Endodermal cell (in vitro differentiated cells): ENCODE measurements at regions not wholly inside any gene's neighbourhood (a gene's known extent, or its start where the extent isn't known, plus 50 kb on each side); places are given as distances from the start of the nearest gene placed in this dataset.

Source experiments
- DNase-seq: peaks from one replicate; pipeline ENCODE4 v3.0.0-alpha.2; 2017
- H3K27ac ChIP-seq: 2 replicates; pipeline ENCODE4 v1.5.1; 2013; ENCODE audit warnings: mild to moderate bottlenecking, low read depth, low read length, moderate library complexity
- H3K27me3 ChIP-seq: 2 replicates; pipeline ENCODE4 v1.6.1; 2013; ENCODE audit warnings: mild to moderate bottlenecking, low read length, moderate library complexity; ENCODE audit not compliant: insufficient read depth, control insufficient read depth, poor library complexity, severe bottlenecking
- H3K36me3 ChIP-seq: 2 replicates; pipeline ENCODE4 v1.7.0; 2013; ENCODE audit warnings: mild to moderate bottlenecking, low read length, moderate library complexity; ENCODE audit not compliant: control insufficient read depth, insufficient read depth
- H3K4me1 ChIP-seq: one replicate; pipeline ENCODE4 v1.7.0; 2013; ENCODE audit warnings: low read length; ENCODE audit not compliant: control insufficient read depth, insufficient read depth
- H3K4me3 ChIP-seq: 2 replicates; pipeline ENCODE4 v1.5.1; 2013; ENCODE audit warnings: mild to moderate bottlenecking, low read length, moderate library complexity
- H3K9ac ChIP-seq: 2 replicates; pipeline ENCODE4 v1.6.1; 2013; ENCODE audit warnings: mild to moderate bottlenecking, low read length, moderate library complexity; ENCODE audit not compliant: poor library complexity, severe bottlenecking; ENCODE audit errors: extremely low read depth
- H3K9me3 ChIP-seq: 2 replicates; pipeline ENCODE4 v1.6.1; 2013; ENCODE audit warnings: mild to moderate bottlenecking, low read length, moderate library complexity; ENCODE audit not compliant: control insufficient read depth
- H3K27ac Mint-ChIP-seq: 2 replicates; pipeline ENCODE4 v1.8.0; 2020; ENCODE audit warnings: mixed read lengths
- H3K27me3 Mint-ChIP-seq: 2 replicates; pipeline ENCODE4 v1.8.0; 2021; ENCODE audit warnings: mild to moderate bottlenecking, mixed read lengths; ENCODE audit not compliant: insufficient read depth
- H3K36me3 Mint-ChIP-seq: 2 replicates; pipeline ENCODE4 v1.8.0; 2020; ENCODE audit warnings: low read depth, mixed read lengths
- H3K4me1 Mint-ChIP-seq: 2 replicates; pipeline ENCODE4 v1.8.0; 2020; ENCODE audit warnings: mixed read lengths
- H3K4me3 Mint-ChIP-seq: 2 replicates; pipeline ENCODE4 v1.8.0; 2020; ENCODE audit warnings: mild to moderate bottlenecking, moderate library complexity, mixed read lengths
- H3K9me3 Mint-ChIP-seq: 2 replicates; pipeline ENCODE4 v1.8.0; 2020; ENCODE audit warnings: mild to moderate bottlenecking, mixed read lengths
- WGBS, 2 experiments: methylation state at CpG; one replicate each; pipeline versions ENCODE4 v1.1.5 to v1.1.7; 2013; ENCODE audit warnings: missing lambda C conversion rate in 2 of 2, mixed read lengths in 1 of 2; ENCODE audit not compliant: insufficient coverage in 1 of 2, insufficient read length in 1 of 2; 5-methylcytosine and 5-hydroxymethylcytosine counted together
- TF ChIP-seq, protein P1 (sequence below): fragments of 200-600 bp; sonication (generic); conservative IDR thresholded peaks from 2 replicates; pipeline ENCODE4 v1.5.0; 2021; ENCODE audit warnings: antibody characterized with exemption, mild to moderate bottlenecking

DNA sequence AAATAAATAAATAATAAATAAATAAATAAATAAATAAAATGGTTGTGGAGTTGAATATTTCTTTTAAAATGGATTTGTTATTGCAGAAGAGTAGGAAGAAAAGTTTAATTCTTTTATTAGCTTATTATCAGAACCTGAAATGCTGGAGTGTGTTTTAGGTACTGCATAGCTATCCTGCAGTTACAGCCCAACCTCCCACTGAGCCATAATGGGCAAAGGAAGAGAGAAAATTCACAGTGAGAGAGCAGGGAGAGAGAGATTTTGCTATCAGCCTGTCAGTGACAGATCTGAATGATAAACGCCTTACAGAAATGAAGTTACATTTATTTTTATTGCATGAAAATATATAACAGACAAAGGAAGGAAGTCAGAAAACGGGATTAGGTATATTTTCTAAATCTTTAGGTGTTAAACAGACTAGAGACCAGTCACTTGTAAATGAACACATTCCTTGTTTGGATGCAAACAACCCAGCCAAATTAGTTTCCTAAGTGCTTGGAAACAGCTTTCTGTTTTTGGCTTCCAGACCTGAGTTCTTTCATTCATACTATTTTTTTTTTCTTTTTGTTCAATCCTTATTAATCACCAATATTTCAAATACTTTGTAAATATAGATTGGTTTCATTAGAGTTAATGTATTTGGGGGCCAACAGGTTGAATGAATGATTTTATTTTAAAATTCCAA lies 425.3 kb downstream of the USP25 start:
- no peak overlapping the region for H3K9ac ChIP-seq
- WGBS, 2 experiments: 25% methylated on average over 2 of the region's 2 CpGs; no CpG with 5 or more reads in 1 of the 2 experiments
- peak; percentile 46 for DNase-seq
- no peak overlapping the region for H3K4me3 ChIP-seq
- H3K9me3 ChIP-seq: no peaks in the 10 kb centered on the region
- peaks cover 1% of the 10 kb centered on the region for H3K9me3 Mint-ChIP-seq
- H3K4me1 ChIP-seq: no peaks in the 10 kb centered on the region
- H3K27ac ChIP-seq: no peak overlapping the region
- no peak overlapping the region for H3K4me3 Mint-ChIP-seq
- H3K4me1 Mint-ChIP-seq: peaks cover 10% of the 10 kb centered on the region
- no peaks in the 10 kb centered on the region for H3K27me3 Mint-ChIP-seq
- no peak overlapping the region for H3K27ac Mint-ChIP-seq
- TF ChIP-seq, protein P1, sequence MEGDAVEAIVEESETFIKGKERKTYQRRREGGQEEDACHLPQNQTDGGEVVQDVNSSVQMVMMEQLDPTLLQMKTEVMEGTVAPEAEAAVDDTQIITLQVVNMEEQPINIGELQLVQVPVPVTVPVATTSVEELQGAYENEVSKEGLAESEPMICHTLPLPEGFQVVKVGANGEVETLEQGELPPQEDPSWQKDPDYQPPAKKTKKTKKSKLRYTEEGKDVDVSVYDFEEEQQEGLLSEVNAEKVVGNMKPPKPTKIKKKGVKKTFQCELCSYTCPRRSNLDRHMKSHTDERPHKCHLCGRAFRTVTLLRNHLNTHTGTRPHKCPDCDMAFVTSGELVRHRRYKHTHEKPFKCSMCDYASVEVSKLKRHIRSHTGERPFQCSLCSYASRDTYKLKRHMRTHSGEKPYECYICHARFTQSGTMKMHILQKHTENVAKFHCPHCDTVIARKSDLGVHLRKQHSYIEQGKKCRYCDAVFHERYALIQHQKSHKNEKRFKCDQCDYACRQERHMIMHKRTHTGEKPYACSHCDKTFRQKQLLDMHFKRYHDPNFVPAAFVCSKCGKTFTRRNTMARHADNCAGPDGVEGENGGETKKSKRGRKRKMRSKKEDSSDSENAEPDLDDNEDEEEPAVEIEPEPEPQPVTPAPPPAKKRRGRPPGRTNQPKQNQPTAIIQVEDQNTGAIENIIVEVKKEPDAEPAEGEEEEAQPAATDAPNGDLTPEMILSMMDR: no peak
- H3K36me3 Mint-ChIP-seq: no peaks in the 10 kb centered on the region
- H3K27me3 ChIP-seq: no peaks in the 10 kb centered on the region
- no peaks in the 10 kb centered on the region for H3K36me3 ChIP-seq

- Histone ChIP-seq H3K36me3 (no peaks in the 10 kb centered on the region), H3K27me3 (no peaks in the 10 kb centered on the region), H3K4me1 (no peaks in the 10 kb centered on the region), H3K9me3 (no peaks in the 10 kb centered on the region), H3K4me3 (no peak overlapping the region), H3K27ac (no peak overlapping the region), H3K9ac (no peak overlapping the region)
- Mint-ChIP-seq H3K4me3 (no peak overlapping the region), H3K9me3 (no peaks in the 10 kb centered on the region), H3K4me1 (peaks cover 10% of the 10 kb centered on the region), H3K36me3 (no peaks in the 10 kb centered on the region), H3K27ac (no peak overlapping the region), H3K27me3 (no peaks in the 10 kb centered on the region)
- TF ChIP-seq, protein P1: no peak
- no peak for DNase-seq
These were observed 427.2 kb downstream of the USP25 start for GRCh38 chr21:16156841-16157489.

- WGBS, 2 experiments: 91 to 100% methylated on average over 4 to 5 of the region's 5 CpGs
- Histone ChIP-seq H3K27ac (no peak overlapping the region), H3K4me3 (no peak overlapping the region), H3K9ac (no peak overlapping the region), H3K4me1 (no peaks in the 10 kb centered on the region), H3K36me3 (no peaks in the 10 kb centered on the region), H3K27me3 (no peaks in the 10 kb centered on the region), H3K9me3 (no peaks in the 10 kb centered on the region)
- no peak overlapping the region for H3K4me3 Mint-ChIP-seq
- H3K9me3 Mint-ChIP-seq: no peaks in the 10 kb centered on the region
- no peak for DNase-seq
- no peaks in the 10 kb centered on the region for H3K27me3 Mint-ChIP-seq
- peaks cover 9% of the 10 kb centered on the region for H3K4me1 Mint-ChIP-seq
- TF ChIP-seq, protein P1: no peak
- H3K27ac Mint-ChIP-seq: no peak overlapping the region
- no peaks in the 10 kb centered on the region for H3K36me3 Mint-ChIP-seq
These were observed 429.6 kb downstream of the USP25 start for GRCh38 chr21:16159213-16159970.
